Skin of body (tissue), 1 donor: ENCODE measurements at regions not wholly inside any gene's neighbourhood (a gene's known extent, or its start where the extent isn't known, plus 50 kb on each side); places are given as distances from the start of the nearest gene placed in this dataset.
"Not testable (repeated sequence)": the region's sequence is repeated elsewhere in the genome, so short reads cannot be mapped to it uniquely, and the experiment has no call there.

Experiments
- DNase-seq: peaks from one replicate; lab custom pipeline; 2025; lab: John Stamatoyannopoulos, UW

DNA sequence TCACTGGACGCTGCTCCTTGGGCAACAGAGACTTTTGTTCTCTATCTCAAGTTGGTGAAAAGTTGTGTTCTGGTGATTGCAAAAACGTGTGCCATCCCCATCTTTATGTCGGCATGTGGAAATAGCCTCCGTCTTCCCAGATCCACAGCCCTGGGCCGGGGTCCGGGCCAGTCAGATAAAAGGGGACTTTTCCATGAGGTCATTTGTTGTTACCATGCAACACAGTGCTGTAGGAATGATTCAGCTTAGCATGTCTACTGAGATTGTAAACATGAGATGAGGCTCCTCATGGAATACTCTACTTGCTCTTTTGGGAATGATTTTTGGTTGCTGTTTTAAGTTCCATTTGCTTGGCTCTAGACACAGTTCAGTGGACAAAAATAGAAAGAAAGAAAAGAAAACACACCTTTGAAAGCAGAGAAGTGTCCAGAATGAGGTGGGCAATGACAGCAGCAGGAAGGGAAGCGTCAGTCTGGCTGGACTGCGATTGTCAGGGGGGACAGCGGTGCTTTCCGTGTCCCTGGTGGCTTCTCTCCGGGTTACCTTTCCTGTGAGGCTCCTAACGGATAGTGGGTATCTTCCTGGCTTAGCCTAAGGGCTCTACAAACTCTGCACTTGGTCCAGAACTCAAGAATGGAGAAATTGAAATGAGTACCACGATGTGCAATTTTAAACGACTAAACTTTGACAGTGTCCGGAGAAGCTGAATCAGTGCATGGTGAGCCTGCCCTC is 91.6 kb downstream of the TEX29 start:
- DNase-seq: no peak

DNA sequence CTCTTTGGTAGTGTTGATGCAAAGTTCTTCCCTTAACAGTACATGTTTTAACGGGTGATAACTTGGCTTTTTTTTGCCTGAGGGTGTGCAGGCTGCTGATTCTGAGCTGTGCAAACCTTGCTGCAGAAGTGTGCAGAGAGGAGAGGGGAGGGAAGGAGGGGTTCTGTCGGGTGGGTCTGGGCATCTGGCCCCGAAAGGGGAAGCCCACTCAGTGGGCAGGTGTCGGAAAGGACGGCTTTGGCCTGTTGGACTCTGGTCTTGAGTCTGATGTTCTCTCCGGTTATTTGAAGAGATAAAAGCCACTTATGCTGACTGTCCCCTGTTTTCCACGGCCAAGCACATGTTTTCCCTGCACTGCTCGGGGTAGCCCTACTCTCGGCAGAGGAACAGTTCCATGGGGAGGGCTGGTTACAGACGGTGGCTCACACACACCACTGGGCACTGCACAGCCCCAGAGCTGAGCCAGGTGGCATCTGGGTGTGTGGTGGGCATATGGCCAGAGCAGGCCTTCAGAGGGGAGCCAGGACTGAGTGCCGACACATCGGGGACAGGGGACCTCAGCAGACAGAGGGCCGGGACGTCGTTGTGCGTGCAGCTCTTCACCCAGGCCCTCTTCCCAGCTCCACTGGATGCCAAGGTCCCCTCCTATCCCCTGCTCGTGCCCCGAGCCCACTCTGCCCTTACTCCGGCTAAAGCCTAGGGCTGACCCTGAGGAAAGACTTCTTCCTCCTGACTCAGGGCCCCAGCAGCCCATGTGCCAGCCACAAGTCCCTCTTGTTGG is 93.2 kb downstream of the TEX29 start:
- DNase-seq: no peak

DNA sequence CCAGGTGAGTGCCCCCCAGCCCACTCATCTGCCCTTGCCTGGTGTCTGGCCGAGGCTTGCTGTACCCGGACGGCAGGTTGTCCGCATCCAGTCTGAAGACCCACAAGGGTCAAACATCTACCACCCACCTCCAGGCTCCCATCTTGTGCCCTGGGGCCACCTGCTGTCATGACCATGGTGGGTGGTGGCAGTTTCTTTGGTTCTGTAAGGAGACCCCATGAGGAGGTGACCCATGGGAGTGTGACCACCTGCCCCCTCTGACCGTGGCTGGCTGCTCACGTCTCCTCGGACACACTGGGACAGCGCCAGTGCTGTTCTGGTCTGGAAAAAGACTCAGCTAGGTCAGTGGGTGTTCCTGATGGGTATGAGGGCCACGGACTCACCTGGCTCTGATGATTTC is 93.9 kb downstream of the TEX29 start:
- no peak for DNase-seq

DNA sequence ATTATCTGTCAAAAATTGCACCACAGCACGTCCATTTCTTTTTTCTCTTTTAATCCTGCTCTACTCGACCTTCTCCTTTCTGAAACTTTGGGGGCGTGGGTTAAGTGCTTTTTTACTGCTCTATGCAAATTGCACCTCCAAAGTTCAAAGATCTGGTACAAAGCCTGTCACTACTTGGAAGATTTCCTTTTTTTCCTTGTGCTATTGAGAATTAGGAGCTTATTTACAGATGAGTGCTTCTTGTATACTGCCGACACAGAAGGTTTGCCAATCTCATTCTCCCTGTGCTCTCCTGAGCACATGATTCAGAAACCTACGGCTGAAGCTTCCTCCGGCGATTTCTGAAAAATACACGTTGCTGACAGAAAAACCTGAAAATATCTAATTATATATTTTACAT is 94.8 kb downstream of the TEX29 start:
- no peak for DNase-seq

DNA sequence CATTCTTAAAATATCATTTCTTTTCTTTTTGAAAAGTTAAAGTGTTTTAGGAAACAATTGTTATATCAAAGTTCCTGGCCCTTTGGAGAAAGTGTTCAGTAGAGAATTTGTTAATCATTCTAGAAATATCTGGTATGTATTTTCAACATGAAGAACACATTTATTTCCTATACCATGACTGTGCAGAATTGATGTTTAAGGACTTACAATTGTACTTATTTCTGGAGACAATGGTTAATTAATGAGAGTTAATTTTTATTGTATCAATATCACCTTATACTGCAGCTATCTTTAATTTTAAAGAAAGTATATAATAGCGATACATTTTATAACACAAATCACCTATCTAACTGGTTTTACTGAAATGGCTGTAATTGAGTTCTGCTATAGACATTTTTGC is 95.3 kb downstream of the TEX29 start:
- no peak for DNase-seq

DNA sequence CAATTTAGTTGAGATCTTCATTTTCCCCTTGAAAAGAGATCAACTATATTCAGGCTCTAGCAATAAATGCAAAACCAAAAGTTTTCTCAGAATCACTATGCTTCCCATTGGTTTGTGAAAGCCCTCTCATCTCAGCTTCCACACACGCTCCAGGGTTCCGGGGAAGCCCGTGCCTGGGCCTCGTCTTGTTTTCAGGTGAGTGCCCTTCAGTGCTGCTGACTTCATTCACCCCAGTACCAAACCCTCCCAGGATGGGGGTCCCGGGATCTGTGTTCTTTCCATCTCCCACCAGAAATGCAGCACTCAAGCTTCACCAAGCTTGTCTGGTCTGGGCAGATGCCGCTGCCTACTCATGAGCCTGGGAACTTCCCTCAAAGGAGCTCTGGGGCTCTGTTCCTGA is 97.7 kb downstream of the TEX29 start:
- DNase-seq: no peak

DNA sequence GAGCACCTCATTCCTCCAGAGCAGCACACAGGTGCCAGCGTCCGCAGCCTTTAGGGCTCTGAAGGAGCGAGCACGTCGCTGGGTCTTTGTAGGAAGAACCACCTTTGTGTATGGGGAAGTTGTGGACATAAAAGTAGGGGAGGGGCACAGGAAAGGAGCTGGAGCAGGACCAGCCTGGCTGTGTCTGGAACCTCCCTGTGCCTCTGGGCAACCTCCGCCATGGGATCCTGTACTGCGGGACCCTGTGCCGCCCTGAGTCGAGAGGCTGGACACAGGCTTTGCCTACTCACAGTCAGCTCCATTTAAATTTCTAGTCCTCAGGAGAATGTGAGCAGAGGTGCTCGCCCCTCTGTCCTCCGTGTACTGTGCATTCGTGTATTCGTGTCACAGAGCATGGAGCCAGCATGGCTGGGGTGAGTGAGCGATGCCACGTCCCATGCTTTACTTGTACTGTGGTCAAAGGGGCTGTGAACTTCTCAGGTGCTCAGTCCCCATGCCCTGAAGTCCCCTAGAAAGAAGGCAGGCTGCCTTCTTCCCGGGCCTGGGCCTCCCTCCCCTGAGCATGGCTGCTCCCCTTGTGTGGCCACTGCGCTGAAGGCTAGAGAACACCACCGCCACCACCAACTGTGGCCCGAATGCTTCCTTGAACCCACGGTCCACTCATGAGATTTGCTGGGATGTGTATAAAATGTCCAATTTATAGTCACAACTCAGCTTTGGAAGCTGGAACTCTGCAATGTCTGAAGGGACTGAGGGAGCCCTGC is 99.9 kb downstream of the TEX29 start:
- DNase-seq: no peak

DNA sequence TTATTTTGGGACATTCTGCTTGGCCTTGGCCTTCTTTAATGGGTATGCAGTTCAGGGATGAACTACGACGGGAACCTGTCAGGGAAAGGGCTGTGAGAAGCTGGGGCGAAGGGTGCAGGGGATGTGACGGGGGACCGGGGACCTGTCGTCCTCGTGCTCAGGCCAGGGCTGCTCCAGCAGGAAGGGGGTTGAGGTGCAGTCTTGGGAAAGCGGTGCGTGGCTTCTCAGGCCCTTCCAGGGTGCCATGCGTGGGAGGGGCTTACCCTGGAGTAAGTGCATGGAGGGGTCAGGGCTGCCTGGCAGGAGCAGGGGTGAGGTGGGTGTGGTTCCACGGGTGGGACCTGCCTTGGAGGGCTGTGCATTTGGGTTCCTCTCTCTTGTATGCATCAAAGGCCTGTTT is 100.8 kb downstream of the TEX29 start:
- no peak for DNase-seq

DNA sequence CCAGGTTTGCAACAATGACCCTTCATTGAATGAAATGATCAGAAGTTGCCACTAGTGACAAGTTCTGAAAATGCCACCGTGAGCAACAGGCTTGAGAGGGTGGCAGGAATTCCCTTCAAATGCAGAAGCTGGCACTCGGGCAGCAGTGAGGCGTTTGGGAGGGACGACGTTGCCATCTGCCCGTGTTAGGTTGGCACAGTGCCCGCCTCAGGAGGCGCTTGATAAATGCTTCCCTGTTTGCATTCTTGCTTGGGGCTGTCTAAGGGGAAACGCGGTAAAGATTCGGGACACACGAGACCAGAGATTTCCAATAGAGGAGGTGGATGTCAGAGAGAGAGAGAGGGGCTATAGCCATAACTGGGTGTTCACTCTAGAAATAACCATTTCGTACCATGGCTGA is 101.9 kb downstream of the TEX29 start:
- DNase-seq: no peak

DNA sequence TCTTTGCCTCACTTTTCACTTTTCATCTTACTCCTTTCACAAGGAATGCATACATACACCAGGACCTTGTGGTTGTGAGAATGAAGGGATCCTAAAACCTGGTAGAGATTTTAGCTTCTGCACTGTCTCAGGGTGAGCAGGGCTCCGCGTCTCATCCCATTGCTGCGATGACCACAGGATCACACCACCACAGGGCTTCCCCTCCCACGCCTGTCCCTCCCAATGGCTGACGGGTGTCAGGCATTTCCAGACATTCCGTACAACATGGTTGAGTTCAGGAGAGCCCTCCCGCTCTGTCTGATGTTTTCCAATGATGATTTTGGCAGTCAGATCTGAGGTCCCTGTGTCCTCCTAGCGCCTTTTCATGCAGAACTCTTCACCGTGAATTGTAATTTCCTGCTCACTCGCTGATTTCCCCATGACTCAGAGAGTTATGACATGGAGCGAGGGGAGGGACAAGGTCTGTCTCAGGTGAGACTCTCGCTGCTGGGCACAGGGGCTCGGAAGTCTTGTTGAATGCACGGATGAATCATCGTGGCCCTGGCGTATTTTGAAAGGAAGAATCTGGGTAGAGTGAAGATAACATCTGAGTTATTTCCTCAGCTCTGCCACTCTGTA is 102.8 kb downstream of the TEX29 start:
- no peak for DNase-seq

DNA sequence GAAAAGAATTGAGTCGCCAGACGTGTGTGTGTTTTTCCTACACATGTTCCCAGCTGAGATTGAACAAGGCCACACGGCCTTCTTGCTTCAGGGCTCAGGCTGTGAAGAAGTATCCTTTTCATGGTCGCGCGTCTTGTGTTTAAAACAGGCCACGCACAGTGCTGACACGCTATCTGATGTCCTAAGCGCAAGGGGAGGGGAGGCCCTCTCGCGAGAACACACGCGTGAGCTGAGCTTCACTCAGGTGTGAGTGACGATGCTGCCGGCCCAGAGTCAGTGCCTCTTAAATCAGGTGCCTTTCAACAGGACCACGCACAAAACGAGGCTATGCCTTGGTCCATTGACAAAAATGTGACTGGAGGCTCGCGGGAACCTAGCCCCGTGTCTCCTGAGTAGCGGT is 103.7 kb downstream of the TEX29 start:
- no peak for DNase-seq

DNA sequence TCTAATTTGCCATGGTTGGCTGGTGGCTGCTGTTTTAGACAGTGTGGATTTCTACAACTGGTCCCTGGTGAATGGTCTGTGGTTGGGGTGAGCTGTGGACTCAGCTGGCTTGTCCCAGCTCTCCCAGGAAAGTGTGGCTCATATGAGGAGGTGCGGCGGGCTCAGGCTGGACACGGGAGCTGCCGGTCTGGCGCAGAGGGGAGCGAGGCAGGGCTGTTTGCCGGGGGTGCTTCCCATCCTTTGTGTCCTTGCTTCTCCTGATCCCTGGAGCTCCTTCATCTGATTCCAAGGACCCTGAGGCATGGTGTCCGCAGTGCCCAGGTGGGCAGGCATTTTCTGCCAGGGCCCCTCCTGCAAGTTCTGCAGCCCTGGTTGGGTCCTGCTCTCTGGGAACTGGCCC is 104.9 kb downstream of the TEX29 start:
- no peak for DNase-seq

DNA sequence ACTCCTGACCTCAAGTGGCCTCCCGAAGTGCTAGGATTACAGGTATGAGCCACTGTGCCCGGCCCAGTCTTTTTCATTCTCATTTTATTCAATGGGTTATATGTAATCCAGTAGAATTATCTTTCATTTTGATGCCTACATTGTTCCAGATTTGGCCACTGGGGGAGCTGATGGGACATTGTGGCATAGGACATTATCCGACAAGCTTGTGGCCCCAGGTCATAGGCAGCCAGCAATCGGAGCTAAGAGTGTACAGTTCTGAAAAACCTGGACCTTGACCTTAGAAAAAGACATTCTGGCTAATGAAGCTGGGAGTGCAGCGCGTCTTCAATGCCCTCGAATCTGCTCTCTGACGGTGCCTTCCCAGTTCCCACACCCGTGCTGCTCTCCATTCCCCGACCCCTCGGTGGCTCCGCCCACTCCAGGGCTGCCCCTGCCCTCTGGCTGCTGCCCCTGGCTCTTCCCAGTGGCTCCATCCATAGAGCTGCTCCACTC is 108.7 kb downstream of the TEX29 start:
- DNase-seq: no peak

DNA sequence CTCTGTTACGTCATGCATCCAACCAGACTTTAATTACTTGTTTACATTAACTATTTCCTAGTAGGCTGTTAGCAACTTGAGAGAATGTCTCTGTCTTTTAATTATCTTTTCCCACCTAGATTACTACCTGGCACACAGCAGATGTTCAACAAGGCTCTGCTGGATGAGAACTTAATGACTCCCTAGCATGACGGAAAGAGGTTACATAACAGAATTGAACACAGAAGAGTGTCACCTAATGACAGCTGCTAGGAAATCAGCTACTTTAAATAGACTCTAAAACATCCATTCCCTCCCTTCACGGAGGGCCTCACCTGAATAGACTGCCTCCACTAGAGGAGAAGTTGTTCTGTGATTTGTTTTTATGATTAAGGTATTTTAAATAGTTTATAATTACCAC is 110.8 kb downstream of the TEX29 start:
- DNase-seq: no peak

DNA sequence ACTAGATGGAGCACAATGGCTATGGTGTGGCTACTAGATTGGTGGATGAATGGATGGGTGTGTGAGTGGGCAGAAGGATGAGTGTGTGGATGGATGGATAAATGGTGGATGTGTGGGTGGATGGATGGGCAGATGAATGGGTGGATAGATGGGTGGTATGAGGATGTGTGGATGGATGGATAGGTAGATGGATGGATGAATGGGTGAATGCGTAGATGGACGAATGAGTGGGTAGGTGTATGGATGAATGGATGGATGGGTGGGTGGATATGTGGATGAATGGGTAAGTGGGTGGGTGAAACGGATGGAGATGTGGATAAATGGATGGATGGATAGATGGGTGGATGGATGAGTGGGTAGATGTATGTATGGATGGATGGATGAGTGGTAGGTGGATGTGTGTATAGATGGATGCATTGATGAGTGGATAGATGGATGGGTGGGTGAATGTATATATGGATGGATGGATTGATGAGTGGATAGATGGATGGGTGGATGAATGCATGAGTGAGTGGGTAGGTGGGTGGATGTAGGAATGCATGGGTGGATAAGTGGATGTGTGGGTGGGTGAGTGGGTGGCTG is 114.2 kb downstream of the TEX29 start:
- no peak for DNase-seq

DNA sequence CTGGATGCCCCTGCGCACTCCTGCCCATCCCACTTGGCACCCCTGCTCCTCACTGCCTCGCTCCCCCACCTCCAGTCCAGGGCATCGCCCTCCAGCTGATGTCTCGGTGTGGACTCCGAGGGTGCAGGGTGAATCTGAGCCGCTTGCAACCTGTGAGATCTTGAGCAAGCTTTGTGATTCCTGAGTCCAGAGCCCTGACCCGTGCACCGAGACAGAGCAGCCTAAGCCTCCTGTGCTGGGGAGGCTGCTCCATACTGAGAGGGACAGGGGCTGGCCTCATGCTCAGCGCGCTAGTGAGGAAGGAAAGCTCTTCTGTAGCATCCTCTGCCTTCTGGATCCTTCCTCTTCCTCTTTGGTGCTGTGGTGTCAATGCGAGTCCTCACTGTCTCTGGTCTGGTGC is 116.0 kb downstream of the TEX29 start:
- DNase-seq: no peak

DNA sequence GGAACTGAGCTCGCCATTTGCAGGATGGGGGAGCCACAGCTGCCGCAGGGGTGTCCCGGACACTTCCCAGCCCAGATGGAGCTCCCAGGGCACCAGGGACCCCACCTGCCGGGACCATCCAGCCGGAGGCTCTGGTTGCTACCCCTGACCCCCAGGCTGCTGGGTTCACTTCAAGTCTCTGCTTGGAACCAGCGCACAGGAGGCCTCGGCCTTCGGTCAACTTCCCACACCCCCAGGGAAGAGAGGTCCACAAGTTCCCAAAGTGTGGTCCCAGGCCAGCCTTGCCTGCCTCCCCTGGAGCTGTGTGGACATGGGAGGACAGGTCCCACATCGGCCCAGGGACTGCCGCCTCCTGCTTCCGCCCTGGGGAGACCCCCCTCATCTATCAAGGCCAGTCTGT is 117.0 kb downstream of the TEX29 start:
- no peak for DNase-seq

DNA sequence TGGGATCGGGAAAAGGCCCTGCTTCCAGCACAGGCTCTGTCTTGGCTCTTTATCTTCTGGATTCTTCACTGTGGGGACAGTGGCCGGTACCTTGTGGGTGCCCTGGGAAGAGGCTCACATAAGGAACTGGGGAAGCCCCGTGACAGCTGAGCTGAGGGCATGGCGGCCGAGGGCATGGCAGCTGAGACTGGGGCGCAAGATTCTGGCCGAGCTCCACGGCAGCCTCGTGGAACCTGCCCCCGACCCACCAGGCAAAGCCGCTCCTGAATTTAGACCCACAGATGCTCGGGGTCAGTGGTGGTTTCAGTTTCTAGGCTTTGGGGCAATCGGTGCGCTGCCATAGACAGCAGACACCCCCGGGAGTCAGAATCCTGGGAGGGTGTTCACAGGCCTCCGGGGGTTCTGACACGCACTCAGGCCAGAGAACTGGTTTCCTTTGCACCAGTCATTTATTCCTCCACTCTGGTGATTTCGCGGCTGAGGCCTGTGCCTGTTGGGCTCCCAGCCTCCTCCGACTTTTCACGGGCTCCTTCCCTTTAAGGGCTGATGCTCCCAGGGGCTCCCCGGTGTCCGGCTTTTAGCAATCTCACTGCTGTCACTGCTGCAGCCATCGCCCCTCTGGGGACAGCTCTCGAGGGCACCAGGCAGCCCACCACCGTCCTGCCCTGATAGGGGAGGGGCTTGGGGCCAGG is 117.6 kb downstream of the TEX29 start:
- DNase-seq: no peak

DNA sequence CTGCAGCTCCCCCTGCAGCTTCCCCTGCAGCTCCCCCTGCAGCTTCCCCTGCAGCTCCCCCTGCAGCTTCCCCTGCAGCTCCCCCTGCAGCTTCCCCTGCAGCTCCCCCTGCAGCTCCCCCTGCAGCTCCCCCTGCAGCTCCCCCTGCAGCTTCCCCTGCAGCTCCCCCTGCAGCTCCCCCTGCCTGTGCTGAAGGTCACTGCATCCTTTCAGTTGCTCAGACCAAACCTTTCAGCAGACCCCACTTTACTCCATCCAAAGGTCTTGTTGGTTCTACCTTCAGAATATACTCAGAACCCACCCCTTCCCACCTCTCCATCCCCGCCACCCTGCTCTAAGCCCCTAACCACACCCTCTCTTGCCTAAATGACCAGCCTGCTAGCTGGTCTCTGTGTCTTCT is 120.0 kb downstream of the TEX29 start:
- DNase-seq: not testable (repeated sequence)

DNA sequence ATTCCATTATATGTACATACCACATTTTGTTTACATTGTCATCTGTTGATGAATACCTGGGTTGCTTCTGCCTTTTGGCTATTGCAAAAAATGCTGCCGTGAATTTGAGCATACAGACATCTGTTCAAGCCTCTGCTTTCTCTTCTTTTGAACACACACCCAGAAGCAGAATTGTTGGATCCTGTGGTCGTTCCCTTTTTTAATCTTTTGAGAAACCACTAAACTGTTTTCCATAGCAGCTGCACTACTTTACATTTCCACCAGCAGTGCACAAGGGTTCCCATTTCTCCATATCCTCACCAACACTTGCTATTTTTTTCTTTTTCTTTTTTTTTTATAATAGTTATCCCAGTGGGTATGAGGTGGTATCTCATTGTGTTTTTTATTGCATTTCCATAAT is 123.5 kb downstream of the TEX29 start:
- no peak for DNase-seq

DNA sequence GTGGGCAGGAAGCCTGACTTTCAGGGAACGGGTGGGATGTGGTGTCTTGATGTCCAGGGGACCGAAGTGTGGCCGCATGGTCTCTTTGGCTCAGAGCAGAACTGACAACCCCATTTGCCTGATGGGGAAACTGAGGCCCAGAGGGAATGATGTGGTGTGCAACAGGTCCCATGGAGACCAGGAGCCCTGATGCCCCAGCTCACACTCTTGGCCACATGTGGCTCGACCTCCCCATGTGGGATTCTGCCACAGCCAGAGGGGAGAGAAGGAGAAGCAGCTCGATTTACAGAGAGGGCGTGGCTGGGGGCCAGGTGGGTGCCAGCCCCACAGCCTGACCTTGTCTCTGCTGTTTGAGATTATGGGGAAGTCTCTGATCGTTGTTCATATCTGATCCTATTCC is 128.1 kb downstream of the TEX29 start:
- DNase-seq: no peak
